B cell (primary cell): ENCODE measurements at regions not wholly inside any gene's neighbourhood (a gene's known extent, or its start where the extent isn't known, plus 50 kb on each side); places are given as distances from the start of the nearest gene placed in this dataset.

Experiments used
- CTCF ChIP-seq: fragments of 200-600 bp; IDR thresholded peaks from one replicate; pipeline ENCODE4 v1.8.0; 2022; ENCODE audit warnings: antibody characterized with exemption, mild to moderate bottlenecking
- EZH2 ChIP-seq: IDR thresholded peaks from 2 replicates; pipeline ENCODE4 v1.6.1; 2012; ENCODE audit warnings: borderline replicate concordance, low read depth, mild to moderate bottlenecking, moderate library complexity, low read length; ENCODE audit not compliant: insufficient read depth, poor library complexity, severe bottlenecking

GRCh38 chr7:7017707-7018280, 164.6 kb upstream of the C1GALT1 start:
- TF ChIP-seq CTCF (no peak), EZH2 (no peak)
